WERI-Rb-1 (cell line): ENCODE measurements at regions not wholly inside any gene's neighbourhood (a gene's known extent, or its start where the extent isn't known, plus 50 kb on each side); places are given as distances from the start of the nearest gene placed in this dataset.

Source experiments
- DNase-seq: peaks from one replicate; pipeline ENCODE4 v3.0.0-alpha.2; 2020
- H3K27ac ChIP-seq: fragments of 250-450 bp; sonication (Bioruptor Pico); 2 replicates; pipeline ENCODE4 v1.5.1; 2020; ENCODE audit warnings: mild to moderate bottlenecking, moderate library complexity
- H3K27me3 ChIP-seq: fragments of 250-450 bp; sonication (Bioruptor Pico); 2 replicates; pipeline ENCODE4 v1.5.1; 2021; ENCODE audit warnings: mild to moderate bottlenecking, low read depth, moderate library complexity; ENCODE audit not compliant: insufficient read depth, severe bottlenecking
- H3K36me3 ChIP-seq: fragments of 250-450 bp; sonication (Bioruptor Pico); 2 replicates; pipeline ENCODE4 v1.5.1; 2020; ENCODE audit warnings: mild to moderate bottlenecking, moderate library complexity
- H3K4me3 ChIP-seq: 2 replicates; pipeline ENCODE4 v1.5.1; 2011; ENCODE audit warnings: low read depth, mild to moderate bottlenecking, control low read depth, low read length
- H3K9me3 ChIP-seq: fragments of 250-450 bp; sonication (Bioruptor Pico); 2 replicates; pipeline ENCODE4 v1.5.1; 2021; ENCODE audit warnings: mild to moderate bottlenecking, moderate library complexity; ENCODE audit not compliant: severe bottlenecking
- CTCF ChIP-seq: IDR thresholded peaks from 2 replicates; pipeline ENCODE4 v1.5.1; 2011; ENCODE audit warnings: low read depth, mild to moderate bottlenecking, control low read depth, inconsistent platforms, low read length

- H3K9me3 ChIP-seq: no peaks in the 10 kb centered on the region
- H3K4me3 ChIP-seq: no peak overlapping the region
- no peak overlapping the region; the same call in 1 of the 2 replicates for H3K27ac ChIP-seq
- H3K27me3 ChIP-seq: no peaks in the 10 kb centered on the region
- peak; percentile 57 for DNase-seq
- H3K36me3 ChIP-seq: no peaks in the 10 kb centered on the region
- TF ChIP-seq CTCF: no peak
Measured at GRCh38 chr7:124263232-124263827, 230.5 kb upstream of the TMEM229A start.

DNA sequence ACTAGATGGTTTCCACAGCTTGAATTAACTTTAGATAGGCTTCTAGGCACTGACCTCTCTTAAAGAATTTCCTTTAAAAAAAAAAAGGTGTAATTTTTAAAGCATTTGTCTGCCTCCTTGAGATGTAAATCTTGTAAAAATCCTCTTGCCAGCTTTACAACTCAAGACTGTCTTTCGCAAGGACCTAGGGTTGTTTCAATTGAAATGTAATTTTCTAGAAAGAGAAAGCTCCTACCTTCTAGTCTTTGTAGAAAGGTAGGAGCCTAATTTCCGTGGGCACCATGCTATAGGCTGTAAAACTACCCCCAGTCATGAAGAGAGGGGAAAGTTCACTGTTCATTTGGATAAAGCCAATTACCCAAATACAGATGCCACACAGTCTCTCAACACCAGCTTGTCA is 228.8 kb upstream of the TMEM229A start:
- no peak overlapping the region for H3K4me3 ChIP-seq
- no peaks in the 10 kb centered on the region for H3K27me3 ChIP-seq
- no peaks in the 10 kb centered on the region for H3K9me3 ChIP-seq
- no peak for DNase-seq
- H3K36me3 ChIP-seq: no peaks in the 10 kb centered on the region
- TF ChIP-seq CTCF: no peak
- no peak overlapping the region for H3K27ac ChIP-seq

DNA sequence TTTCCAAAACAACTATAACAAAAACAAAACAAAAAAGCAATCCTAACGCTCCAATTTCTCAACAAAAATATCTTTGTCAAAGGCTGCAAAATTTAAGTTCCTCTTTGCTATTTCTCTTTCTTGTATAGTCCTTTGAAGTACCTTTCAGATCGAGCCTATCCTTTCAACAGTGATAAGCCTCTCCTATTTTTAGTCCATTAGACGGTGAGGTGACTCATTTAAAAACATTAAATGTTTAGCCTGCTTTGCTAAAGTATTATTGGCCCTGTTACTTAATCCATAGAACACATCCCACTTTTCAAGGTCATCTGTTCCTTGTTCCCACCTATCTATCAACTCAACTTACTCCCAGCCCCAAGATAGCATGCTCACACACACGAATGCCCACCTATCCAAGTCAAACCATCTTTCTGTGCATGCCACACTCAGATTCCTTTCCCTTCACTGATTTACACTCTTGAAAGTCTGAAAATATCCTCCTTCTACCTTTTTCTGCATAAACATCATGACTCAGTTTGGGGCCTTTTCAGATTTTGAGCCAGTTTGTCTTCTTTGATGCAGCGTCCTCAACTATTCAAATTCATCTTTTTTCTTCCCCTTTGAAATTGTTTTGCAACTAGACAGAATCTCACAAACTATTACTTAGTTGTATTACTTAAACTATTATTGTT is 224.9 kb upstream of the TMEM229A start:
- no peak for DNase-seq
- no peaks in the 10 kb centered on the region for H3K9me3 ChIP-seq
- H3K36me3 ChIP-seq: no peaks in the 10 kb centered on the region

GRCh38 chr7:124255041-124255655 is 222.3 kb upstream of the TMEM229A start:
- no peak for DNase-seq
- H3K27ac ChIP-seq: no peak overlapping the region
- no peak for TF ChIP-seq CTCF
- no peak overlapping the region for H3K4me3 ChIP-seq
- no peaks in the 10 kb centered on the region for H3K27me3 ChIP-seq
- H3K9me3 ChIP-seq: no peaks in the 10 kb centered on the region
- H3K36me3 ChIP-seq: no peaks in the 10 kb centered on the region

More for the DNA sequence above, 224.9 kb upstream of the TMEM229A start:
- no peak overlapping the region for H3K4me3 ChIP-seq
- no peak for TF ChIP-seq CTCF
- no peak overlapping the region for H3K27ac ChIP-seq
- no peaks in the 10 kb centered on the region for H3K27me3 ChIP-seq

- Histone ChIP-seq H3K27me3 (no peaks in the 10 kb centered on the region), H3K9me3 (no peaks in the 10 kb centered on the region), H3K27ac (no peak overlapping the region), H3K36me3 (no peaks in the 10 kb centered on the region), H3K4me3 (no peak overlapping the region)
- no peak for TF ChIP-seq CTCF
- DNase-seq: no peak
Measured at GRCh38 chr7:124254396-124254795, 221.5 kb upstream of the TMEM229A start.
